Natural killer cell (primary cell): ENCODE measurements at regions not wholly inside any gene's neighbourhood (a gene's known extent, or its start where the extent isn't known, plus 50 kb on each side); places are given as distances from the start of the nearest gene placed in this dataset.

Source experiments
- ATAC-seq, 3 donors: fragments of 150-1000 bp in 2 of 3; fragments of 200-7000 bp in 1 of 3; cut with Tn5 transposase; 1 replicate in 1 of 3; 2 replicates in 2 of 3; pipeline ENCODE4 v1.10.0; 2021; ENCODE audit warnings: mild to moderate bottlenecking in 2 of 3, moderate library complexity in 2 of 3
- DNase-seq, 2 donors: peaks; one replicate each; pipeline versions ENCODE4 v3.0.0 to v3.0.0-alpha.2; 2013 to 2021; ENCODE audit warnings: mixed read lengths in 1 of 2
- H3K27ac ChIP-seq: one replicate; pipeline ENCODE4 v1.5.1; 2013; ENCODE audit warnings: mild to moderate bottlenecking, low read length
- H3K27me3 ChIP-seq: one replicate; pipeline ENCODE4 v1.6.1; 2013; ENCODE audit warnings: low read length; ENCODE audit not compliant: control insufficient read depth, insufficient read depth
- H3K36me3 ChIP-seq: one replicate; pipeline ENCODE4 v1.6.1; 2013; ENCODE audit warnings: low read length; ENCODE audit not compliant: control insufficient read depth, insufficient read depth
- H3K4me1 ChIP-seq: one replicate; pipeline ENCODE4 v1.6.1; 2013; ENCODE audit warnings: low read length; ENCODE audit not compliant: control insufficient read depth, insufficient read depth
- H3K4me3 ChIP-seq: one replicate; pipeline ENCODE4 v1.5.1; 2013; ENCODE audit warnings: low read length
- H3K9me3 ChIP-seq: one replicate; pipeline ENCODE4 v1.6.1; 2013; ENCODE audit warnings: low read length; ENCODE audit not compliant: control insufficient read depth, insufficient read depth
- H3K27ac Mint-ChIP-seq, 2 donors: one replicate each; pipeline ENCODE4 v1.8.0; 2022; ENCODE audit warnings: mild to moderate bottlenecking in 2 of 2, mixed read lengths in 2 of 2, moderate library complexity in 1 of 2
- H3K27me3 Mint-ChIP-seq, 2 donors: one replicate each; pipeline ENCODE4 v1.8.0; 2022; ENCODE audit warnings: low read depth in 2 of 2, mixed read lengths in 2 of 2
- H3K36me3 Mint-ChIP-seq: one replicate; pipeline ENCODE4 v1.8.0; 2022; ENCODE audit warnings: mixed read lengths
- H3K4me1 Mint-ChIP-seq, 2 donors: one replicate each; pipeline ENCODE4 v1.8.0; 2022; ENCODE audit warnings: mixed read lengths in 2 of 2
- H3K4me3 Mint-ChIP-seq: one replicate; pipeline ENCODE4 v1.8.0; 2022; ENCODE audit warnings: mild to moderate bottlenecking, moderate library complexity, mixed read lengths
- H3K9me3 Mint-ChIP-seq, 2 donors: one replicate each; pipeline ENCODE4 v1.8.0; 2022; ENCODE audit warnings: mixed read lengths in 2 of 2
- CTCF ChIP-seq: fragments of 200-600 bp; IDR thresholded peaks from one replicate; pipeline ENCODE4 v1.8.0; 2022; ENCODE audit warnings: antibody characterized with exemption
- WGBS: methylation state at CpG from one replicate; pipeline ENCODE4 v1.1.7; 2013; ENCODE audit warnings: missing lambda C conversion rate; ENCODE audit not compliant: insufficient coverage; 5-methylcytosine and 5-hydroxymethylcytosine counted together
- intact Hi-C: fragments of 100-400 bp; cut with micrococcal nuclease; formaldehyde crosslinking; loops from one replicate; pipeline ENCODE4 v1.14.2; 2022

- Mint-ChIP-seq H3K4me1 (no peaks in the 10 kb centered on the region), H3K9me3 (peaks cover 0 to 2% of the 10 kb centered on the region in 2 donors), H3K27me3 (peaks cover 0 to 5% of the 10 kb centered on the region in 2 donors), H3K36me3 (no peaks in the 10 kb centered on the region), H3K27ac (no peak overlapping the region), H3K4me3 (no peak overlapping the region)
- TF ChIP-seq CTCF, result no peak
- H3K4me3 ChIP-seq, result no peak overlapping the region
- no peak for DNase-seq
- intact Hi-C loops, result no loop called here
- no peaks in the 10 kb centered on the region for H3K27me3 ChIP-seq
- no peaks in the 10 kb centered on the region for H3K36me3 ChIP-seq
- H3K9me3 ChIP-seq, result no peaks in the 10 kb centered on the region
- no peaks in the 10 kb centered on the region for H3K4me1 ChIP-seq
- ATAC-seq, result no peak
- 91% methylated on average over 2 of the region's 2 CpGs for WGBS
- H3K27ac ChIP-seq, result no peak overlapping the region
These were observed 169.5 kb downstream of the DIPK2A start for GRCh38 chr3:144141074-144141473.

GRCh38 chr3:144141496-144141895 is 169.9 kb downstream of the DIPK2A start:
- no peaks in the 10 kb centered on the region for H3K36me3 ChIP-seq
- DNase-seq (no peak), ATAC-seq (no peak)
- H3K27ac ChIP-seq, result no peak overlapping the region
- no peak overlapping the region for H3K4me3 ChIP-seq
- Mint-ChIP-seq H3K9me3 (peaks cover 0 to 2% of the 10 kb centered on the region in 2 donors), H3K4me3 (no peak overlapping the region), H3K27ac (no peak overlapping the region), H3K4me1 (no peaks in the 10 kb centered on the region), H3K27me3 (peaks cover 0 to 5% of the 10 kb centered on the region in 2 donors), H3K36me3 (no peaks in the 10 kb centered on the region)
- H3K27me3 ChIP-seq, result no peaks in the 10 kb centered on the region
- intact Hi-C loops, result no loop called here
- 100% methylated on average over 1 of the region's 1 CpG for WGBS
- H3K9me3 ChIP-seq, result no peaks in the 10 kb centered on the region
- TF ChIP-seq CTCF, result no peak
- H3K4me1 ChIP-seq, result no peaks in the 10 kb centered on the region

GRCh38 chr3:144142151-144142840 is 170.7 kb downstream of the DIPK2A start:
- Mint-ChIP-seq H3K4me3 (no peak overlapping the region), H3K27me3 (peaks cover 0 to 5% of the 10 kb centered on the region in 2 donors), H3K36me3 (no peaks in the 10 kb centered on the region), H3K27ac (no peak overlapping the region), H3K9me3 (no peaks in the 10 kb centered on the region), H3K4me1 (no peaks in the 10 kb centered on the region)
- ATAC-seq, result no peak
- Histone ChIP-seq H3K27ac (no peak overlapping the region), H3K4me3 (no peak overlapping the region), H3K9me3 (no peaks in the 10 kb centered on the region), H3K36me3 (no peaks in the 10 kb centered on the region), H3K4me1 (no peaks in the 10 kb centered on the region), H3K27me3 (no peaks in the 10 kb centered on the region)
- no peak for TF ChIP-seq CTCF
- intact Hi-C loops, result no loop called here
- WGBS, result 86% methylated on average over 5 of the region's 5 CpGs
- DNase-seq, result no peak

GRCh38 chr3:144148356-144148755 is 176.7 kb downstream of the DIPK2A start:
- no peaks in the 10 kb centered on the region for H3K9me3 ChIP-seq
- Mint-ChIP-seq H3K36me3 (no peaks in the 10 kb centered on the region), H3K27me3 (peaks cover 0 to 2% of the 10 kb centered on the region in 2 donors), H3K4me3 (no peak overlapping the region), H3K4me1 (no peaks in the 10 kb centered on the region), H3K27ac (no peak overlapping the region), H3K9me3 (no peaks in the 10 kb centered on the region)
- no peaks in the 10 kb centered on the region for H3K36me3 ChIP-seq
- no peaks in the 10 kb centered on the region for H3K27me3 ChIP-seq
- TF ChIP-seq CTCF, result no peak
- 100% methylated on average over 2 of the region's 2 CpGs for WGBS
- no peak overlapping the region for H3K27ac ChIP-seq
- intact Hi-C loops, result no loop called here
- H3K4me3 ChIP-seq, result no peak overlapping the region
- DNase-seq, result no peak
- ATAC-seq, result no peak
- H3K4me1 ChIP-seq, result no peaks in the 10 kb centered on the region
